GM23338 (cell line): ENCODE measurements at regions not wholly inside any gene's neighbourhood (a gene's known extent, or its start where the extent isn't known, plus 50 kb on each side); places are given as distances from the start of the nearest gene placed in this dataset.

ENCODE experiments used
- EZH2 ChIP-seq: fragments of 200-600 bp; sonication (generic); IDR thresholded peaks from one replicate; pipeline ENCODE4 v1.8.0; 2017; ENCODE audit warnings: antibody characterized with exemption, mild to moderate bottlenecking, low read depth; ENCODE audit not compliant: unreplicated experiment
- JUNB ChIP-seq: IDR thresholded peaks from one replicate; pipeline ENCODE4 v1.6.1; 2016; ENCODE audit warnings: antibody characterized with exemption; ENCODE audit not compliant: unreplicated experiment
- POLR2AphosphoS5 ChIP-seq: IDR thresholded peaks from 2 replicates; pipeline ENCODE4 v1.6.1; 2016; ENCODE audit warnings: antibody characterized with exemption, low read depth
- TF ChIP-seq, protein P1 (sequence below): fragments of 250-450 bp; sonication (Bioruptor Pico); IDR thresholded peaks from 2 replicates; pipeline ENCODE4 v1.5.0; 2020; ENCODE audit warnings: mild to moderate bottlenecking, moderate library complexity
- TF ChIP-seq, protein P2 (sequence below), 2 experiments: fragments of 200-600 bp in 1 of 2; sonication (generic) in 1 of 2; conservative IDR thresholded peaks; 2 replicates each; pipeline versions ENCODE4 v1.5.1 to v1.6.1; 2016 to 2017; ENCODE audit warnings: antibody characterized with exemption in 2 of 2, low read depth in 2 of 2, mild to moderate bottlenecking in 2 of 2, moderate library complexity in 1 of 2

DNA sequence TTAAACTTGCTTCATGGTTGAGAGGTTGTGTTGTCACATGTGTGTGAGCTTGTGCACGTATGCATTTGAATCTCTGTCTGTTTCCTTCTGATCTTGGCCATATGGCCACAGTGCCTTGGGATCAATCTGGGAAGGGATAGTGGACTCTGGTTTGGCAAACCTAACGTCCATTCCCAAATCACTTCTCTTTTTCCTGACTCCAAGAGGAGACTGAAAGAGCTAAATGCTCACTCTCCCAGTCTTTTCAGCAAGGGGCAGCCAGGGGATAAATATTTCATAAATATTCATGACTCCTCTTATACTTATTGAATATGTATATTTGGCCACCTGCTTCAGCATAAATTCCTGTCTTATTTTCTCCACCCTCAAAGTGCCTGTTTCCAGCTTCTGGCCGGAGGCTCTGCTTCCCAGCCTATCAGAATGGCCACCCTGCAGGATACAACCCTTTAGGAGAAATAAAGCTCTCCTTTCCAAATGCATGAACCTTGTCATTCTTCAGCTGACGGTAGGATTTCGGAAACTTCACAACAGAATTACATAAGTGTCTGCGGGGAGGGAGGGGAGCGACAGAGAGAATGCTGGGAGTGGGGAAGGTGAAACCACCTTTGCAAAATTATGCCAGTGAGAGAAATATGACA is 112.2 kb upstream of the COPS8 start:
- TF ChIP-seq POLR2AphosphoS5 (no peak), EZH2 (no peak), JUNB (no peak)
- TF ChIP-seq, protein P1, sequence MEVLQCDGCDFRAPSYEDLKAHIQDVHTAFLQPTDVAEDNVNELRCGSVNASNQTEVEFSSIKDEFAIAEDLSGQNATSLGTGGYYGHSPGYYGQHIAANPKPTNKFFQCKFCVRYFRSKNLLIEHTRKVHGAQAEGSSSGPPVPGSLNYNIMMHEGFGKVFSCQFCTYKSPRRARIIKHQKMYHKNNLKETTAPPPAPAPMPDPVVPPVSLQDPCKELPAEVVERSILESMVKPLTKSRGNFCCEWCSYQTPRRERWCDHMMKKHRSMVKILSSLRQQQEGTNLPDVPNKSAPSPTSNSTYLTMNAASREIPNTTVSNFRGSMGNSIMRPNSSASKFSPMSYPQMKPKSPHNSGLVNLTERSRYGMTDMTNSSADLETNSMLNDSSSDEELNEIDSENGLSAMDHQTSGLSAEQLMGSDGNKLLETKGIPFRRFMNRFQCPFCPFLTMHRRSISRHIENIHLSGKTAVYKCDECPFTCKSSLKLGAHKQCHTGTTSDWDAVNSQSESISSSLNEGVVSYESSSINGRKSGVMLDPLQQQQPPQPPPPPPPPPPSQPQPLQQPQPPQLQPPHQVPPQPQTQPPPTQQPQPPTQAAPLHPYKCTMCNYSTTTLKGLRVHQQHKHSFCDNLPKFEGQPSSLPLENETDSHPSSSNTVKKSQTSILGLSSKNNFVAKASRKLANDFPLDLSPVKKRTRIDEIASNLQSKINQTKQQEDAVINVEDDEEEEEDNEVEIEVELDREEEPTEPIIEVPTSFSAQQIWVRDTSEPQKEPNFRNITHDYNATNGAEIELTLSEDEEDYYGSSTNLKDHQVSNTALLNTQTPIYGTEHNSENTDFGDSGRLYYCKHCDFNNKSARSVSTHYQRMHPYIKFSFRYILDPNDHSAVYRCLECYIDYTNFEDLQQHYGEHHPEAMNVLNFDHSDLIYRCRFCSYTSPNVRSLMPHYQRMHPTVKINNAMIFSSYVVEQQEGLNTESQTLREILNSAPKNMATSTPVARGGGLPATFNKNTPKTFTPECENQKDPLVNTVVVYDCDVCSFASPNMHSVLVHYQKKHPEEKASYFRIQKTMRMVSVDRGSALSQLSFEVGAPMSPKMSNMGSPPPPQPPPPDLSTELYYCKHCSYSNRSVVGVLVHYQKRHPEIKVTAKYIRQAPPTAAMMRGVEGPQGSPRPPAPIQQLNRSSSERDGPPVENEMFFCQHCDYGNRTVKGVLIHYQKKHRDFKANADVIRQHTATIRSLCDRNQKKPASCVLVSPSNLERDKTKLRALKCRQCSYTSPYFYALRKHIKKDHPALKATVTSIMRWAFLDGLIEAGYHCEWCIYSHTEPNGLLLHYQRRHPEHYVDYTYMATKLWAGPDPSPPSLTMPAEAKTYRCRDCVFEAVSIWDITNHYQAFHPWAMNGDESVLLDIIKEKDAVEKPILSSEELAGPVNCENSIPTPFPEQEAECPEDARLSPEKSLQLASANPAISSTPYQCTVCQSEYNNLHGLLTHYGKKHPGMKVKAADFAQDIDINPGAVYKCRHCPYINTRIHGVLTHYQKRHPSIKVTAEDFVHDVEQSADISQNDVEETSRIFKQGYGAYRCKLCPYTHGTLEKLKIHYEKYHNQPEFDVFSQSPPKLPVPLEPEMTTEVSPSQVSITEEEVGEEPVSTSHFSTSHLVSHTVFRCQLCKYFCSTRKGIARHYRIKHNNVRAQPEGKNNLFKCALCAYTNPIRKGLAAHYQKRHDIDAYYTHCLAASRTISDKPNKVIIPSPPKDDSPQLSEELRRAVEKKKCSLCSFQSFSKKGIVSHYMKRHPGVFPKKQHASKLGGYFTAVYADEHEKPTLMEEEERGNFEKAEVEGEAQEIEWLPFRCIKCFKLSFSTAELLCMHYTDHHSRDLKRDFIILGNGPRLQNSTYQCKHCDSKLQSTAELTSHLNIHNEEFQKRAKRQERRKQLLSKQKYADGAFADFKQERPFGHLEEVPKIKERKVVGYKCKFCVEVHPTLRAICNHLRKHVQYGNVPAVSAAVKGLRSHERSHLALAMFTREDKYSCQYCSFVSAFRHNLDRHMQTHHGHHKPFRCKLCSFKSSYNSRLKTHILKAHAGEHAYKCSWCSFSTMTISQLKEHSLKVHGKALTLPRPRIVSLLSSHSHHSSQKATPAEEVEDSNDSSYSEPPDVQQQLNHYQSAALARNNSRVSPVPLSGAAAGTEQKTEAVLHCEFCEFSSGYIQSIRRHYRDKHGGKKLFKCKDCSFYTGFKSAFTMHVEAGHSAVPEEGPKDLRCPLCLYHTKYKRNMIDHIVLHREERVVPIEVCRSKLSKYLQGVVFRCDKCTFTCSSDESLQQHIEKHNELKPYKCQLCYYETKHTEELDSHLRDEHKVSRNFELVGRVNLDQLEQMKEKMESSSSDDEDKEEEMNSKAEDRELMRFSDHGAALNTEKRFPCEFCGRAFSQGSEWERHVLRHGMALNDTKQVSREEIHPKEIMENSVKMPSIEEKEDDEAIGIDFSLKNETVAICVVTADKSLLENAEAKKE (CRISPR knock-in tag): no peak
- TF ChIP-seq, protein P2, sequence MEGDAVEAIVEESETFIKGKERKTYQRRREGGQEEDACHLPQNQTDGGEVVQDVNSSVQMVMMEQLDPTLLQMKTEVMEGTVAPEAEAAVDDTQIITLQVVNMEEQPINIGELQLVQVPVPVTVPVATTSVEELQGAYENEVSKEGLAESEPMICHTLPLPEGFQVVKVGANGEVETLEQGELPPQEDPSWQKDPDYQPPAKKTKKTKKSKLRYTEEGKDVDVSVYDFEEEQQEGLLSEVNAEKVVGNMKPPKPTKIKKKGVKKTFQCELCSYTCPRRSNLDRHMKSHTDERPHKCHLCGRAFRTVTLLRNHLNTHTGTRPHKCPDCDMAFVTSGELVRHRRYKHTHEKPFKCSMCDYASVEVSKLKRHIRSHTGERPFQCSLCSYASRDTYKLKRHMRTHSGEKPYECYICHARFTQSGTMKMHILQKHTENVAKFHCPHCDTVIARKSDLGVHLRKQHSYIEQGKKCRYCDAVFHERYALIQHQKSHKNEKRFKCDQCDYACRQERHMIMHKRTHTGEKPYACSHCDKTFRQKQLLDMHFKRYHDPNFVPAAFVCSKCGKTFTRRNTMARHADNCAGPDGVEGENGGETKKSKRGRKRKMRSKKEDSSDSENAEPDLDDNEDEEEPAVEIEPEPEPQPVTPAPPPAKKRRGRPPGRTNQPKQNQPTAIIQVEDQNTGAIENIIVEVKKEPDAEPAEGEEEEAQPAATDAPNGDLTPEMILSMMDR (conservative IDR thresholded peaks at IDR 0.05; ENCODE audit: low read depth in 2 of 2): no peak
